CD14-positive monocyte (primary cell): ENCODE measurements at regions not wholly inside any gene's neighbourhood (a gene's known extent, or its start where the extent isn't known, plus 50 kb on each side); places are given as distances from the start of the nearest gene placed in this dataset.

Source experiments
- DNase-seq, 3 donors: peaks; one replicate each; pipeline ENCODE4 v3.0.0-alpha.2; 2011 to 2022
- H2AFZ ChIP-seq: 2 replicates; pipeline ENCODE4 v1.6.0; 2012; ENCODE audit warnings: mild to moderate bottlenecking, low read depth, low read length, inconsistent platforms; ENCODE audit not compliant: insufficient read depth, poor library complexity, severe bottlenecking
- H3K27ac ChIP-seq, 2 donors: 1 replicate in 1 of 2; 2 replicates in 1 of 2; pipeline ENCODE4 v1.5.1; 2012 to 2013; ENCODE audit warnings: low read length in 2 of 2, control low read depth in 1 of 2, inconsistent platforms in 1 of 2, low read depth in 1 of 2, mild to moderate bottlenecking in 1 of 2
- H3K27me3 ChIP-seq, 2 donors: one replicate each; pipeline versions ENCODE4 v1.6.0 to v1.6.1; 2011 to 2013; ENCODE audit warnings: low read length in 2 of 2; ENCODE audit not compliant: control insufficient read depth in 2 of 2, insufficient read depth in 2 of 2
- H3K36me3 ChIP-seq, 2 donors: replicated peaks in 1 of 2; 1 replicate in 1 of 2; 2 replicates in 1 of 2; pipeline versions ENCODE4 v1.5.1 to v1.6.1; 2012 to 2013; ENCODE audit warnings: low read length in 2 of 2, control low read depth in 1 of 2, inconsistent platforms in 1 of 2, mild to moderate bottlenecking in 1 of 2; ENCODE audit not compliant: insufficient read depth in 2 of 2, control insufficient read depth in 1 of 2
- H3K4me1 ChIP-seq, 2 donors: 1 replicate in 1 of 2; 2 replicates in 1 of 2; pipeline versions ENCODE4 v1.5.1 to v1.6.1; 2012 to 2013; ENCODE audit warnings: low read length in 2 of 2, control low read depth in 1 of 2, inconsistent platforms in 1 of 2, mild to moderate bottlenecking in 1 of 2, moderate library complexity in 1 of 2; ENCODE audit not compliant: insufficient read depth in 2 of 2, control insufficient read depth in 1 of 2
- H3K4me2 ChIP-seq: replicated peaks from 2 replicates; pipeline ENCODE3; 2012; ENCODE audit warnings: low read length, moderate library complexity, mild to moderate bottlenecking; ENCODE audit not compliant: poor library complexity, severe bottlenecking; ENCODE audit errors: extremely low read depth
- H3K4me3 ChIP-seq, 3 experiments: fragments of 200-600 bp in 1 of 3; sonication (generic) in 1 of 3; replicated peaks in 1 of 3; 1 replicate in 2 of 3; 2 replicates in 1 of 3; pipeline ENCODE4 v1.5.1; 2011 to 2013; ENCODE audit warnings: low read length in 3 of 3, mild to moderate bottlenecking in 3 of 3, control low read depth in 2 of 3, low read depth in 2 of 3, inconsistent platforms in 1 of 3, moderate library complexity in 1 of 3
- H3K79me2 ChIP-seq: 2 replicates; pipeline ENCODE4 v1.6.0; 2012; ENCODE audit warnings: mild to moderate bottlenecking, control low read depth, inconsistent platforms, low read length, moderate library complexity; ENCODE audit not compliant: insufficient read depth
- H3K9ac ChIP-seq: 2 replicates; pipeline ENCODE4 v1.6.0; 2017; ENCODE audit warnings: low read length, mild to moderate bottlenecking; ENCODE audit not compliant: insufficient read depth, poor library complexity, severe bottlenecking
- H3K9me3 ChIP-seq, 2 donors: replicated peaks in 1 of 2; 1 replicate in 1 of 2; 2 replicates in 1 of 2; pipeline versions ENCODE4 v1.5.1 to v1.6.1; 2012 to 2013; ENCODE audit warnings: low read length in 2 of 2, control low read depth in 1 of 2; ENCODE audit not compliant: control insufficient read depth in 1 of 2, insufficient read depth in 1 of 2
- H4K20me1 ChIP-seq: 2 replicates; pipeline ENCODE4 v1.6.0; 2012; ENCODE audit warnings: mild to moderate bottlenecking, low read length, control low read depth, moderate library complexity; ENCODE audit not compliant: insufficient read depth
- H3K27ac Mint-ChIP-seq, 7 donors: one replicate each; pipeline ENCODE4 v1.8.0; 2020; ENCODE audit warnings: mild to moderate bottlenecking in 7 of 7, mixed read lengths in 7 of 7, moderate library complexity in 6 of 7, inconsistent platforms in 2 of 7
- H3K27me3 Mint-ChIP-seq, 3 donors: one replicate each; pipeline ENCODE4 v1.8.0; 2021 to 2022; ENCODE audit warnings: low read depth in 3 of 3, mild to moderate bottlenecking in 3 of 3, mixed read lengths in 3 of 3, moderate library complexity in 3 of 3, inconsistent platforms in 1 of 3
- H3K36me3 Mint-ChIP-seq, 2 donors: one replicate each; pipeline ENCODE4 v1.8.0; 2020; ENCODE audit warnings: mixed read lengths in 2 of 2, inconsistent platforms in 1 of 2, mild to moderate bottlenecking in 1 of 2
- H3K4me1 Mint-ChIP-seq: one replicate; pipeline ENCODE4 v1.8.0; 2020; ENCODE audit warnings: mild to moderate bottlenecking, mixed read lengths
- H3K4me3 Mint-ChIP-seq, 2 donors: one replicate each; pipeline ENCODE4 v1.8.0; 2020; ENCODE audit warnings: mild to moderate bottlenecking in 2 of 2, mixed read lengths in 2 of 2, moderate library complexity in 1 of 2
- H3K9me3 Mint-ChIP-seq, 7 donors: one replicate each; pipeline ENCODE4 v1.8.0; 2020 to 2022; ENCODE audit warnings: mixed read lengths in 7 of 7, mild to moderate bottlenecking in 6 of 7, moderate library complexity in 6 of 7, inconsistent platforms in 2 of 7
- WGBS: methylation state at CpG from one replicate; pipeline ENCODE4 v1.1.5; 2013; ENCODE audit warnings: missing lambda C conversion rate; ENCODE audit not compliant: insufficient coverage; 5-methylcytosine and 5-hydroxymethylcytosine counted together
- intact Hi-C, 2 donors: fragments of 100-400 bp; cut with micrococcal nuclease; formaldehyde crosslinking; loops; one replicate each; pipeline versions ENCODE4 v1.15.0 to v1.15.1; 2023
- TF ChIP-seq, protein P1 (sequence below): fragments of 200-600 bp; IDR thresholded peaks from one replicate; pipeline ENCODE4 v1.8.0; 2022; ENCODE audit warnings: antibody characterized with exemption, mild to moderate bottlenecking

DNA sequence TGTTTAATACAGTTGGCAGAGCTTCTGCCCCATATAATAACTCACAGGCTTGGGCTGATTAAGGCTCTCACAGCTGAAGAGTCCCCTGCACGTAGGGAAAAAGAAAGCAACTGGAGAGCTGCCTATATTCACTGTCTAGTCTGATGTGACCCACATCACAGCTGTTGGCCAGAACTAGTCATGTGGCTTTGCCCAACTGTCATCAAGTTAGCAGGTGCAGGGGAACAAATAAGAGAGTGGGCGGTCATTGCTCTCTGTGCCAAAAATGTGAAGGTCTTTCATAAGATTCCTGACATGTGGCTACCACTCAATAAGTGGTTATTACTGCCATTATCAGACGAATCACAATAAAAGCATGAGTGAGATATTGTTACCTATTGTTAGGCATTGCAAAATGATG is 665.2 kb downstream of the DOK5 start:
- H3K9ac ChIP-seq = no peak overlapping the region
- H3K36me3 ChIP-seq = no peaks in the 10 kb centered on the region
- H3K4me3 ChIP-seq = no peak overlapping the region
- H3K27ac ChIP-seq = no peak overlapping the region
- no peaks in the 10 kb centered on the region for H4K20me1 ChIP-seq
- no peaks in the 10 kb centered on the region for H3K36me3 Mint-ChIP-seq
- H3K4me1 Mint-ChIP-seq = no peaks in the 10 kb centered on the region
- H3K79me2 ChIP-seq = no peaks in the 10 kb centered on the region
- intact Hi-C loops = no loop called here
- H3K4me2 ChIP-seq = no peak overlapping the region
- H3K4me3 Mint-ChIP-seq = no peak overlapping the region
- peaks cover 0 to 3% (median 0%) of the 10 kb centered on the region in 7 donors for H3K9me3 Mint-ChIP-seq
- TF ChIP-seq, protein P1, sequence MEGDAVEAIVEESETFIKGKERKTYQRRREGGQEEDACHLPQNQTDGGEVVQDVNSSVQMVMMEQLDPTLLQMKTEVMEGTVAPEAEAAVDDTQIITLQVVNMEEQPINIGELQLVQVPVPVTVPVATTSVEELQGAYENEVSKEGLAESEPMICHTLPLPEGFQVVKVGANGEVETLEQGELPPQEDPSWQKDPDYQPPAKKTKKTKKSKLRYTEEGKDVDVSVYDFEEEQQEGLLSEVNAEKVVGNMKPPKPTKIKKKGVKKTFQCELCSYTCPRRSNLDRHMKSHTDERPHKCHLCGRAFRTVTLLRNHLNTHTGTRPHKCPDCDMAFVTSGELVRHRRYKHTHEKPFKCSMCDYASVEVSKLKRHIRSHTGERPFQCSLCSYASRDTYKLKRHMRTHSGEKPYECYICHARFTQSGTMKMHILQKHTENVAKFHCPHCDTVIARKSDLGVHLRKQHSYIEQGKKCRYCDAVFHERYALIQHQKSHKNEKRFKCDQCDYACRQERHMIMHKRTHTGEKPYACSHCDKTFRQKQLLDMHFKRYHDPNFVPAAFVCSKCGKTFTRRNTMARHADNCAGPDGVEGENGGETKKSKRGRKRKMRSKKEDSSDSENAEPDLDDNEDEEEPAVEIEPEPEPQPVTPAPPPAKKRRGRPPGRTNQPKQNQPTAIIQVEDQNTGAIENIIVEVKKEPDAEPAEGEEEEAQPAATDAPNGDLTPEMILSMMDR = no peak
- H3K9me3 ChIP-seq = no peaks in the 10 kb centered on the region
- no peak overlapping the region for H2AFZ ChIP-seq
- no peaks in the 10 kb centered on the region for H3K27me3 Mint-ChIP-seq
- DNase-seq = no peak
- WGBS = 60% methylated on average over 1 of the region's 3 CpGs
- no peaks in the 10 kb centered on the region for H3K4me1 ChIP-seq
- H3K27ac Mint-ChIP-seq = no peak overlapping the region
- no peaks in the 10 kb centered on the region for H3K27me3 ChIP-seq

DNA sequence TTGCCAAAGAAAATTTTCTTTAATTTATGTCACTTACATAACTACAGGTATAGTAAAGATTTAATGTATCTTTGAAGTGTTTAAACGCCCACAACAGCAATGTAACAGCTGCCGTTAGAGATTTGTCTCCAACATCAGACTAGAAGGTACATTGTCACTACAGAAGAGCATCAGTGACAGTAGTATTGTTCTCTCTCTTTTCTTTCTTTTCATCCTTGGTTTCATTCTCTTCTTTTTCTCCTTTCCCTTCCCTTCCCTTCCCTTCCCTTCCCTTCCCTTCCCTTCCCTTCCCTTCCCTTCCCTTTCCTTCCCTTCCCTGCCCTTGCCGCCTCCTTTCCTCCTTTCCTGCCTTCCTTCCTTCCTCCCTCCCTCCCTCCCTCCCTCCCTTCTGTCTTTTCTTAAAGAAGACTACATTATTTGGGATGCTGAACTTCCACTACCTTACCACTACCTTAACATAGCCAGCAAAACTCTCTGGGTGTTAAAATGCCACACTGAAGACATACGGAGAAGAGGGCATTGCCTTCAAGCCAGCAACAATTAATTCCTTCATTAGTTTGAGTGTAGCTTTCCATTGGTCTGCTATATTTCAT is 663.9 kb downstream of the DOK5 start:
- no peaks in the 10 kb centered on the region for H4K20me1 ChIP-seq
- no peak overlapping the region for H3K27ac ChIP-seq
- no peaks in the 10 kb centered on the region for H3K9me3 ChIP-seq
- H3K4me1 Mint-ChIP-seq = no peaks in the 10 kb centered on the region
- H3K27ac Mint-ChIP-seq = no peak overlapping the region
- no peak for DNase-seq
- H3K4me2 ChIP-seq = no peak overlapping the region
- no peaks in the 10 kb centered on the region for H3K4me1 ChIP-seq
- no peaks in the 10 kb centered on the region for H3K27me3 ChIP-seq
- H3K36me3 ChIP-seq = no peaks in the 10 kb centered on the region
- no peak overlapping the region for H2AFZ ChIP-seq
- no peak overlapping the region for H3K4me3 Mint-ChIP-seq
- no peaks in the 10 kb centered on the region for H3K79me2 ChIP-seq
- intact Hi-C loops = no loop called here
- H3K4me3 ChIP-seq = no peak overlapping the region
- H3K9ac ChIP-seq = no peak overlapping the region
- no peaks in the 10 kb centered on the region for H3K36me3 Mint-ChIP-seq
- no CpG with 5 or more reads among the region's 4 CpGs for WGBS
- TF ChIP-seq, protein P1 = no peak
- peaks cover 0 to 3% (median under 1%) of the 10 kb centered on the region in 7 donors for H3K9me3 Mint-ChIP-seq
- no peaks in the 10 kb centered on the region for H3K27me3 Mint-ChIP-seq
